ENCODE measurements at regions not wholly inside any gene's neighbourhood (a gene's known extent, or its start where the extent isn't known, plus 50 kb on each side); places are given as distances from the start of the nearest gene placed in this dataset.

DNA sequence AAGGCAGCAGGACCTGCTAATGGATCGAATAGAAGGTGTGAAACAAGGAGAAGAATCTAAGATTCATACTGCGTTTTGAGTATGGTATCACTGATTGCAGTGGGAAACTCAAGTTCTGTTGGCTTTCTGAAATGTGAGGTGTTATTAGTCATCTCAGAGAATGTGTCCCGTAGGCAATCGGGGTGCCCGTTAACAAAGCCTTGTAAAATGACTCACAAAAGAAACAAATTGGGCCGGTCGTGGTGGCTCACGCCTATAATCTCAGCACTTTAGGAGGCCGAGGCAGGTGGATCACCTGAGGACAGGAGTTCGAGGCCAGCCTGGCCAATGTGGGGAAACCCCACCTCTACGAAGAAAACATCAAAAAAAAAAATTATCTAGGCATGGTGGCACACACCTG lies 118.2 kb upstream of the C7orf33 start:
- no peak for TF ChIP-seq CTCF (conservative IDR thresholded peaks at IDR 0.05; ENCODE audit: low read depth, low read length)
- no peaks in the 10 kb centered on the region for H3K4me1 ChIP-seq (ENCODE audit: low read depth, poor library complexity, severe bottlenecking)

DNA sequence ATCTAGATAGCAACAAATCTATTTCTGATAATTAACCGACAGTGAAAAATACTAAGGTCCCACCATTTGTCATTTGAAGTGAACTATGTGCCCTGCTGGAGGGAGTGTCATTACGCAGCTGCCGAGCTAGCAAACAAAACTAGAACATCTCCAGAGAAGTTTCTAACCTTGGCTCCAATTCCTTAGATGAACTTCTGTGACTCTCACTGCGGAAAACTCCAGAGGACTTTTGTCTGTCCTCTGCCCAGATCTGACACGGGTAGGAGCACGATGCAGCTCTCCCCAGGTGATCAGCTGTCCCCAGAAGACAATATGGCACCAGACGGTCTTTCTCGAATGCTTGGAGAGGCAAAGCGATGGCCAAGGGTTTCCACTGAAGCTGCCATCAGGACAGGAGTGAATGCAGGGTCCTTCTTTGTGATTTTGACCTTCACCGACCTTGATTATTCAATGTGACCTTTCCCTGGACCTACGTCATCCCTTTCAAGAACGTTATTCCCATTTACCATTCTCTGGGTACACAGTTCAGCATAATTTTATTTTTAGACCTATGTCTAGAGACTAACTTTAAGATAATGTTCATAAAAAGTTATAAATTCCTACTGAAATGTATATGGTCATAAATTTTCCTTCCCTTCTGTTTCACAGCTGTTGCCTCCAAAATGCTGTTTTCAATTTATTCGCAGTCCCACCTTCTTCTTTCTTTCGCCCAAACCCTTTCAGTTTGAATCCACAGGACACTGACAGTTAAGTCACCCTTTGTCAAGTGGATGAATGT lies 116.7 kb upstream of the C7orf33 start:
- TF ChIP-seq CTCF (conservative IDR thresholded peaks at IDR 0.05; ENCODE audit: low read depth, low read length), result no peak
- Histone ChIP-seq H4K20me1 (ENCODE audit: insufficient read depth) (no peaks in the 10 kb centered on the region), H3K79me2 (ENCODE audit: insufficient read depth, low read depth) (no peaks in the 10 kb centered on the region), H3K27ac (no peak overlapping the region), H3K36me3 (ENCODE audit: insufficient read depth) (no peaks in the 10 kb centered on the region), H3K4me3 (IDR thresholded peaks at IDR 0.05; ENCODE audit: insufficient read depth, low read depth, low read length) (no peak overlapping the region), H2AFZ (ENCODE audit: low read depth) (no peak overlapping the region), H3K9ac (no peak overlapping the region), H3K4me1 (ENCODE audit: low read depth, poor library complexity, severe bottlenecking) (no peaks in the 10 kb centered on the region), H3K27me3 (ENCODE audit: insufficient read depth, low read depth) (no peaks in the 10 kb centered on the region), H3K4me2 (no peak overlapping the region)

More for the DNA sequence above, 118.2 kb upstream of the C7orf33 start:
- Histone ChIP-seq H3K79me2 (ENCODE audit: insufficient read depth, low read depth) (no peaks in the 10 kb centered on the region), H3K36me3 (ENCODE audit: insufficient read depth) (no peaks in the 10 kb centered on the region), H3K4me2 (no peak overlapping the region), H2AFZ (ENCODE audit: low read depth) (no peak overlapping the region), H4K20me1 (ENCODE audit: insufficient read depth) (no peaks in the 10 kb centered on the region), H3K27ac (no peak overlapping the region), H3K27me3 (ENCODE audit: insufficient read depth, low read depth) (no peaks in the 10 kb centered on the region), H3K4me3 (IDR thresholded peaks at IDR 0.05; ENCODE audit: insufficient read depth, low read depth, low read length) (no peak overlapping the region), H3K9ac (no peak overlapping the region)

- Histone ChIP-seq H2AFZ (ENCODE audit: low read depth) (no peak overlapping the region), H3K79me2 (ENCODE audit: insufficient read depth, low read depth) (no peaks in the 10 kb centered on the region), H3K9ac (no peak overlapping the region), H3K4me1 (ENCODE audit: low read depth, poor library complexity, severe bottlenecking) (no peaks in the 10 kb centered on the region), H3K27me3 (ENCODE audit: insufficient read depth, low read depth) (no peaks in the 10 kb centered on the region), H3K4me2 (no peak overlapping the region), H4K20me1 (ENCODE audit: insufficient read depth) (no peaks in the 10 kb centered on the region), H3K36me3 (ENCODE audit: insufficient read depth) (no peaks in the 10 kb centered on the region), H3K27ac (no peak overlapping the region), H3K4me3 (IDR thresholded peaks at IDR 0.05; ENCODE audit: insufficient read depth, low read depth, low read length) (no peak overlapping the region)
- TF ChIP-seq CTCF (conservative IDR thresholded peaks at IDR 0.05; ENCODE audit: low read depth, low read length), result no peak
Measured at GRCh38 chr7:148474481-148475025, 116.0 kb upstream of the C7orf33 start.

DNA sequence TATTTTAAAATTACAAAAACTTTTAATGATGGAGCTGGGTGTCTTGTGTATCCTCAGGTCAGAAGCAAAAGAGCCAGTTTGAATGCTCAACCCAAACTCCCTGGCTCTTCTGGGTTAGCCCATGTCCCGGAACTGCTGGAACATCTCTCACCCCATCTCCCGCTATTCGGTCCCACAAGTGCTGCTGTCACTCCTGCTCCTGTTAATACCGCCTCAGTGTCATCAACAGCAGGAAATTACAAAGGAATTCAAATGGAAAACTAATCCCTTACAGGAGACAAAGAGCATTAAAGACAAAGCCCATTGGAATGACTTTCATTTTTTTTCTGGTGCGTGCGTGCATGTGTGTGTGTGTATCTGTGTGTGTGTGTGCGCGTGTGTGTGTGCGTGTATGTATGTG lies 112.0 kb upstream of the C7orf33 start:
- Histone ChIP-seq H2AFZ (ENCODE audit: low read depth) (no peak overlapping the region), H3K4me2 (no peak overlapping the region), H4K20me1 (ENCODE audit: insufficient read depth) (no peaks in the 10 kb centered on the region), H3K9ac (no peak overlapping the region), H3K79me2 (ENCODE audit: insufficient read depth, low read depth) (no peaks in the 10 kb centered on the region), H3K27ac (no peak overlapping the region), H3K36me3 (ENCODE audit: insufficient read depth) (no peaks in the 10 kb centered on the region), H3K4me3 (IDR thresholded peaks at IDR 0.05; ENCODE audit: insufficient read depth, low read depth, low read length) (no peak overlapping the region), H3K27me3 (ENCODE audit: insufficient read depth, low read depth) (no peaks in the 10 kb centered on the region), H3K4me1 (ENCODE audit: low read depth, poor library complexity, severe bottlenecking) (peaks cover 5% of the 10 kb centered on the region)
- TF ChIP-seq CTCF (conservative IDR thresholded peaks at IDR 0.05; ENCODE audit: low read depth, low read length), result no peak

Data from KMS-11 (cell line).